IMR-90 (cell line): ENCODE measurements at regions not wholly inside any gene's neighbourhood (a gene's known extent, or its start where the extent isn't known, plus 50 kb on each side); places are given as distances from the start of the nearest gene placed in this dataset.

Experiments
- ATAC-seq: fragments of 200-7000 bp; cut with Tn5 transposase; 2 replicates; pipeline ENCODE4 v1.9.1; 2020; ENCODE audit warnings: low read depth, mild to moderate bottlenecking, moderate library complexity
- BruUV-seq: library from RNA; stranded (reverse); fragments of 400-500 nt; replicated peaks from 2 replicates; lab custom pipeline; 2021; lab: Mats Ljungman, UMichigan
- CTCF ChIA-PET: fragments of 300-600 bp; formaldehyde crosslinking; extraction: SDS; loops from one replicate; lab custom pipeline; 2021; ENCODE audit warnings: antibody characterized with exemption; lab: Yijun Ruan, JAX
- POLR2A ChIA-PET: fragments of 300-600 bp; sonication (Branson Sonifier 250); formaldehyde crosslinking; loops from one replicate; lab custom pipeline; 2022; ENCODE audit warnings: antibody characterized with exemption; ENCODE audit not compliant: unreplicated experiment; lab: Charles Lee
- DNase-seq: peaks from one replicate; pipeline ENCODE4 v3.0.0; 2013
- H2AFZ ChIP-seq: replicated peaks from 2 replicates; pipeline ENCODE3; 2013; ENCODE audit warnings: low read length, mild to moderate bottlenecking; ENCODE audit not compliant: poor library complexity
- H2AK5ac ChIP-seq: 2 replicates; pipeline ENCODE4 v1.6.1; 2013; ENCODE audit warnings: low read depth, low read length, inconsistent platforms
- H2AK9ac ChIP-seq: replicated peaks from 2 replicates; pipeline ENCODE3; 2013; ENCODE audit warnings: mild to moderate bottlenecking, low read depth, low read length, moderate library complexity; ENCODE audit not compliant: poor library complexity
- H2BK120ac ChIP-seq: 2 replicates; pipeline ENCODE4 v1.6.1; 2013; ENCODE audit warnings: low read depth, low read length, inconsistent platforms
- H2BK15ac ChIP-seq: 3 replicates; pipeline ENCODE4 v1.6.1; 2013; ENCODE audit warnings: low read depth, low read length, inconsistent platforms
- H2BK20ac ChIP-seq: 2 replicates; pipeline ENCODE4 v1.6.1; 2013; ENCODE audit warnings: low read depth, mild to moderate bottlenecking, inconsistent platforms, low read length, moderate library complexity
- H2BK5ac ChIP-seq: 2 replicates; pipeline ENCODE4 v1.6.1; 2013; ENCODE audit warnings: mild to moderate bottlenecking, low read depth, low read length, inconsistent platforms; ENCODE audit not compliant: poor library complexity, severe bottlenecking
- H3K14ac ChIP-seq: replicated peaks from 2 replicates; pipeline ENCODE4 v1.6.1; 2013; ENCODE audit warnings: low read depth, low read length, inconsistent platforms
- H3K18ac ChIP-seq: 2 replicates; pipeline ENCODE4 v1.6.1; 2013; ENCODE audit warnings: low read depth, low read length, control low read depth
- H3K23ac ChIP-seq: 2 replicates; pipeline ENCODE4 v1.6.1; 2013; ENCODE audit warnings: low read depth, low read length, inconsistent platforms
- H3K27ac ChIP-seq: 2 replicates; pipeline ENCODE4 v1.5.1; 2013; ENCODE audit warnings: mild to moderate bottlenecking, control low read depth, low read length; ENCODE audit not compliant: insufficient read depth
- H3K27me3 ChIP-seq: 2 replicates; pipeline ENCODE4 v1.6.1; 2013; ENCODE audit warnings: low read length; ENCODE audit not compliant: control insufficient read depth, insufficient read depth
- H3K36me3 ChIP-seq: 2 replicates; pipeline ENCODE4 v1.6.1; 2013; ENCODE audit warnings: low read length, mixed read lengths; ENCODE audit not compliant: control insufficient read depth, insufficient read depth
- H3K4ac ChIP-seq: 2 replicates; pipeline ENCODE4 v1.6.1; 2013; ENCODE audit warnings: low read depth, low read length, inconsistent platforms
- H3K4me1 ChIP-seq: 2 replicates; pipeline ENCODE4 v1.6.1; 2013; ENCODE audit warnings: low read length, mixed read lengths; ENCODE audit not compliant: control insufficient read depth, insufficient read depth
- H3K4me2 ChIP-seq: 2 replicates; pipeline ENCODE4 v1.6.1; 2013; ENCODE audit warnings: low read depth, mild to moderate bottlenecking, control low read depth, low read length, moderate library complexity
- H3K4me3 ChIP-seq: 2 replicates; pipeline ENCODE4 v1.5.1; 2013; ENCODE audit warnings: low read depth, mild to moderate bottlenecking, control low read depth, low read length, moderate library complexity; ENCODE audit not compliant: insufficient read depth
- H3K56ac ChIP-seq: 2 replicates; pipeline ENCODE4 v1.6.1; 2013; ENCODE audit warnings: low read length, inconsistent platforms; ENCODE audit not compliant: insufficient read depth; ENCODE audit errors: extremely low read depth
- H3K79me1 ChIP-seq, 2 experiments: 2 replicates each; pipeline ENCODE4 v1.6.1; 2013; ENCODE audit warnings: low read length in 2 of 2, inconsistent platforms in 1 of 2, low read depth in 1 of 2
- H3K9ac ChIP-seq: 2 replicates; pipeline ENCODE4 v1.6.1; 2013; ENCODE audit warnings: low read depth, low read length, control low read depth
- H3K9me1 ChIP-seq: 2 replicates; pipeline ENCODE4 v1.6.1; 2013; ENCODE audit warnings: low read length, inconsistent platforms; ENCODE audit not compliant: insufficient read depth
- H3K9me3 ChIP-seq: 2 replicates; pipeline ENCODE4 v1.6.1; 2013; ENCODE audit warnings: low read length; ENCODE audit not compliant: control insufficient read depth, insufficient read depth
- H4K20me1 ChIP-seq: 2 replicates; pipeline ENCODE4 v1.6.1; 2013; ENCODE audit warnings: low read length, inconsistent platforms; ENCODE audit not compliant: insufficient read depth
- H4K5ac ChIP-seq: 2 replicates; pipeline ENCODE4 v1.6.1; 2013; ENCODE audit warnings: mild to moderate bottlenecking, low read depth, low read length, control low read depth
- H4K8ac ChIP-seq, 2 experiments: 2 replicates each; pipeline ENCODE4 v1.6.1; 2013; ENCODE audit warnings: low read depth in 2 of 2, low read length in 2 of 2, control low read depth in 1 of 2, inconsistent platforms in 1 of 2
- H4K91ac ChIP-seq: 2 replicates; pipeline ENCODE4 v1.6.1; 2013; ENCODE audit warnings: low read depth, low read length, inconsistent platforms; ENCODE audit not compliant: insufficient read depth
- WGBS, 2 experiments: methylation state at CpG; one replicate each; pipeline versions ENCODE4 v1.1.5 to v1.1.7; 2013; ENCODE audit warnings: missing lambda C conversion rate in 2 of 2; ENCODE audit not compliant: insufficient read length in 1 of 2; ENCODE audit errors: extremely low coverage in 2 of 2; 5-methylcytosine and 5-hydroxymethylcytosine counted together
- dilution Hi-C: fragments of 300-500 bp; cut with HindIII; formaldehyde crosslinking; loops from one replicate; pipeline ENCODE4 v1.14.3; 2018; ENCODE audit warnings: low sequenced_read_pairs; ENCODE audit not compliant: unreplicated experiment
- in situ Hi-C: fragments of 300-500 bp; cut with MboI; formaldehyde crosslinking; loops from 3 replicates; pipeline ENCODE4 v1.14.3; 2019; ENCODE audit warnings: low sequenced_read_pairs, inconsistent platforms, mixed read lengths
- intact Hi-C: fragments of 100-400 bp; cut with micrococcal nuclease; formaldehyde crosslinking; loops from 2 replicates; pipeline ENCODE4 v1.10.0; 2022
- TF ChIP-seq, protein P1 (sequence below): fragments of 150-350 bp; IDR thresholded peaks from 2 replicates; pipeline ENCODE4 v1.6.1; 2017; ENCODE audit warnings: mild to moderate bottlenecking, antibody characterized with exemption, low read length, low read depth

GRCh38 chr2:4346628-4347027 lies 643.3 kb downstream of the DCDC2C start:
- no peak overlapping the region for H4K8ac ChIP-seq
- BruUV-seq: no TSS peak
- peaks cover 16% of the 10 kb centered on the region for H3K9me3 ChIP-seq
- H3K4me2 ChIP-seq: no peak overlapping the region
- H3K27ac ChIP-seq: no peak overlapping the region
- H4K5ac ChIP-seq: no peak overlapping the region
- no peak for DNase-seq
- no peak overlapping the region for H2BK20ac ChIP-seq
- no peaks in the 10 kb centered on the region for H3K4me1 ChIP-seq
- H2BK120ac ChIP-seq: no peak overlapping the region
- no peaks in the 10 kb centered on the region for H4K20me1 ChIP-seq
- TF ChIP-seq, protein P1, sequence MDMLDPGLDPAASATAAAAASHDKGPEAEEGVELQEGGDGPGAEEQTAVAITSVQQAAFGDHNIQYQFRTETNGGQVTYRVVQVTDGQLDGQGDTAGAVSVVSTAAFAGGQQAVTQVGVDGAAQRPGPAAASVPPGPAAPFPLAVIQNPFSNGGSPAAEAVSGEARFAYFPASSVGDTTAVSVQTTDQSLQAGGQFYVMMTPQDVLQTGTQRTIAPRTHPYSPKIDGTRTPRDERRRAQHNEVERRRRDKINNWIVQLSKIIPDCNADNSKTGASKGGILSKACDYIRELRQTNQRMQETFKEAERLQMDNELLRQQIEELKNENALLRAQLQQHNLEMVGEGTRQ: no peak
- no peak overlapping the region for H3K18ac ChIP-seq
- H2BK5ac ChIP-seq: no peak overlapping the region
- no peak overlapping the region for H3K14ac ChIP-seq
- no peak overlapping the region for H2AK9ac ChIP-seq
- no peaks in the 10 kb centered on the region for H3K27me3 ChIP-seq
- H2BK15ac ChIP-seq: no peak overlapping the region
- H3K9me1 ChIP-seq: no peaks in the 10 kb centered on the region
- H3K36me3 ChIP-seq: no peaks in the 10 kb centered on the region
- WGBS, 2 experiments: no CpG with 5 or more reads among the region's 1 CpG
- no peak overlapping the region for H3K4ac ChIP-seq
- in situ Hi-C loops: no loop called here
- ChIA-PET CTCF (no interaction called here), POLR2A (no interaction called here)
- no peak overlapping the region for H3K9ac ChIP-seq
- no peak overlapping the region for H2AFZ ChIP-seq
- no peak overlapping the region for H3K56ac ChIP-seq
- intact Hi-C loops: no loop called here
- no peak for ATAC-seq
- dilution Hi-C loops: no loop called here
- no peak overlapping the region for H3K23ac ChIP-seq
- H3K79me1 ChIP-seq: no peaks in the 10 kb centered on the region
- H2AK5ac ChIP-seq: no peak overlapping the region
- H4K91ac ChIP-seq: no peak overlapping the region
- H3K4me3 ChIP-seq: no peak overlapping the region
